Stimulated activated naive CD8-positive, alpha-beta T cell treated with anti-CD3 and anti-CD28 coated beads, Interleukin-15, Interleukin-2, amounts not matched to agents 100 U/mL and 50 U/mL, for 24 hours (primary cell): ENCODE measurements at regions not wholly inside any gene's neighbourhood (a gene's known extent, or its start where the extent isn't known, plus 50 kb on each side); places are given as distances from the start of the nearest gene placed in this dataset.
"Not testable (repeated sequence)": the region's sequence is repeated elsewhere in the genome, so short reads cannot be mapped to it uniquely, and the experiment has no call there.

Source experiments
- ATAC-seq: fragments of 150-1000 bp; cut with Tn5 transposase; one replicate; pipeline ENCODE4 v1.10.0; 2021
- DNase-seq: peaks from one replicate; pipeline ENCODE4 v3.0.0; 2021

DNA sequence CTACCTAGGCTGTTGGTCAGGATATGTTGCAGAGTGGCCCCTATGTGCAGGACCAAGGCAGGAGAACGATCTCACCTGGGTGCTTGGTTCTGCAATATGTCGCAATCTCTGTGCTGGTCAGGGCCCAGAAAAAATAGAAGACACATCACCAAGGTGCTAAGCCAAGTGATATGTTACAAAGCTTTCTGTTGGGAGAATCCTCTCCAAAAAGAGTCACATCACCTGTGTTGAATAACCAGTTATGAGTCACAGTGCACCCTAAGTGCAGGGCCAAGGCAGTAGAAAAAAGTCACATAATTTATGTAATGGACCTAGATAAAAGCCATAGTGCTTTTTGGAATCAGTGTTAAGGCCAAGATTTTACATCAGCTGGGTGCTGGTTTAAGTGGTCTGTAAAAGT, 965.9 kb upstream of the AMELY start:
- no peak for DNase-seq
- no peak for ATAC-seq

DNA sequence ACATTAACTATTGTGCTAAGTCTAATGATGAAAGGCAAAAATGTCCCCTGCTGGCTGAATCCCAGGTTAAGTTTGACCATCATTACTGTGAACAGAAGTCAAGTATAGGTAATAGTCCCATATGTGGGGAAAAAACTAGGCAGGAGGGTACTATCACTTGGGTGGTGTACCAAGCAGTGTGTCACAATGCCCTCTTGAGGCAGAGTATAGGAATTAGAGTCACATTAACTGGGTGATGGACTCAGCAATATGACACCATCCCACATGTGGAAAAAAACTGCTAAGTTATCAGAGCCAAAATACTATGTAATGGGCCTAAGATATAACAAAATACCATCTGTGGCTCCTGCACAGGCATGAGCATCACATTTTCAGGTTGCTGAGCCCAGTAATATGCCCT, 962.5 kb upstream of the AMELY start:
- no peak for DNase-seq
- ATAC-seq: no peak

GRCh38 chrY:7871304-7871932, 959.9 kb upstream of the AMELY start:
- ATAC-seq (no peak), DNase-seq (no peak)

DNA sequence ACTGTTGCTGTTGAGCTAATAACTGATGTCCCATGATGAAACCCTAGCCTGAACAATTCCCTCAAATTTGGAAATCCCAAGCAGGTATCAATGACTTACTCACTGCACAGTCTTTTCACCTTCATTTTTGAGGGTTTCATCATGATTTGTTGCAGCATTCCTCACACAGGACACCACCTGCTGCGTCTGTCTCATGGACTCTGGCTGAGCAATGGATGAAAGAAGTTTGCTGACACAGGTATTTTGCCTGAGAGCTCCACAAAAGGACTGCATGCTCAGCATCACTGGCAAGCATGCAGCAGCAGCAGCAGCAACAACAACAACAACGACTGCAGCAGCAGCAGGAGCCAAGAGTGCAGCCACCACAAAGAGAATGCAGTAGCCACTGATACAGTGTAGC, 955.4 kb upstream of the AMELY start:
- ATAC-seq: no peak
- DNase-seq: no peak

GRCh38 chrY:7860781-7861614, 949.4 kb upstream of the AMELY start:
- no peak for ATAC-seq
- DNase-seq: no peak

DNA sequence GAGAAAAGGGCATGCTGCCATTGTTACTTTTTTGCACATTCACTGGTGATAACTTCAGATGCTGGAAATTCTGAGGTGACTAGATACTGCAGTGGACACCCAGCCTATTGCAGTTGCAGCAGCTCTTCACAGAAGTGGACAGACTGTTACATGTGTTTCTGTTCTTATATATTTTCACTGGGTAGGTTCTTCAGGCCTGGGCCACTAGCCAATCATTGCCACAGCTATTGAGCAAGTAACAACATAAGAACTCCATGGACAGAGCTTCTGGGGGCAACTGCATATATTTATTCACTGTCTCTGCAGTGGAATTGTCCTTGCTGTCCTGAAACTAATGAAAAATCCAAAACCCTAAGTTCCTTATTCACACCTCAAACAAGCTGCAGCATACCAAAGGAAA, 938.6 kb upstream of the AMELY start:
- DNase-seq: no peak

GRCh38 chrY:7845776-7846175, 934.2 kb upstream of the AMELY start:
- ATAC-seq (no peak), DNase-seq (no peak)

More for the DNA sequence above, 938.6 kb upstream of the AMELY start:
- ATAC-seq: no peak

GRCh38 chrY:7837046-7837445, 925.5 kb upstream of the AMELY start:
- ATAC-seq: no peak
- DNase-seq: no peak

- no peak for ATAC-seq
- no peak for DNase-seq
These were observed 924.8 kb upstream of the AMELY start for GRCh38 chrY:7836366-7836765.

- ATAC-seq (no peak), DNase-seq (no peak)
These were observed 923.9 kb upstream of the AMELY start for GRCh38 chrY:7835416-7835815.

DNA sequence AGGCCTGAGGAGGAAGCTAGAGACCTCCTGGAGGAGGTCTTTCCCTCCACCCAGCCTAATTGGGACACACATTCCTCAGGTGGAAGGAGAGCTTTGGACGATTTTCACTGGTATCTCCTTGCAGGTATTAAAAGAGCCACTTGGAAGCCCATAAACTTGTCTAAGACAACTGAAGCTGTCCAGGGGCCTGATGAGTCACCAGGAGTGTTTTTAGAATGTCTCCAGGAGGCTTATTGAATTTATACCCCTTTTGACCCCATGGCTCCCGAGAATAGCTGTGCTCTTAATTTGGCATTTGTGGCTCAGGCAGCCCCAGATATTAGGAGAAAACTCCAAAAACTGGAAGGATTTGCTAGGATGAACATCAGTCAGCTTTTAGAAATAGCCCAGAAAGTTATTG, 922.7 kb upstream of the AMELY start:
- DNase-seq (no peak), ATAC-seq (no peak)

GRCh38 chrY:7830881-7831280, 919.3 kb upstream of the AMELY start:
- not testable (repeated sequence) for ATAC-seq, DNase-seq

GRCh38 chrY:7826533-7826932, 915.0 kb upstream of the AMELY start:
- ATAC-seq: no peak

GRCh38 chrY:7825874-7826273, 914.3 kb upstream of the AMELY start:
- DNase-seq (no peak), ATAC-seq (no peak)

More at GRCh38 chrY:7826533-7826932, 915.0 kb upstream of the AMELY start:
- no peak for DNase-seq

- ATAC-seq (no peak), DNase-seq (no peak)
These were observed 909.9 kb upstream of the AMELY start for GRCh38 chrY:7821295-7822035.

DNA sequence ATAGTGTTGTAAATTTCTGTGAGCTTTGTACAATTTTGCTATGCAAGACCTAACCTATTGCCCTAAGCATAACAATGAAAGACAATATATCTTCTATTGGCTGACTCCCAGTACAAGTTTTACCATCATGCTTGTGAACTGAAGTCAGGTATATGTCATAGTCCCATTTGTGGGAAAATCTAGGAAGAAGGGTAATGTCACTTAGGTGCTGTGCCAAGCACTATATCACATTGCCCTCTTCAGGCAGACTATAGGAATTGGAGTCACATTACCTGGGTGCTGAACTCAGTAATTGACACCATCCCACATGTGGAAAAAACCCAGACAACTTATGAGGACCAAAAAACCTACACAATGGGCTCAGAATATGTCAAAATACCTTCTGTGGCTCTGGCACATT, 907.4 kb upstream of the AMELY start:
- ATAC-seq (no peak), DNase-seq (no peak)

DNA sequence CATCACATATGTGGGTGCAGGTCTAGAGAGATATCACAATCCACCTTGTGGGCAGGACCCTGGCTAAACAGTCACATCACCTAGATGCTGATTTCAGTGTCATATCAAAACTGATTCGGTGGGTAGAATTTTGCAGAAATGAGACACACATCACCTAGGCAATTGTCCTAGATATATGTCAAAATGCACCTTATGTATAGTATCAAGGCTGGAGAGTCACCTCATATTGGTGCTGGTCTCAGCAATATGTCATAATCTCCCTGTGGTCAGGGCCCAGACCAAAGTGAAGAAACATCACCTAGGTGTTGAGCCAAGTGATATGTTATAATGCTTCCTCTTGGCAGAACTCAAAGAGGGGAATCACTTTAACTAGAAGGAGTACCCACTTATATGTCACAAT, 905.0 kb upstream of the AMELY start:
- ATAC-seq (no peak), DNase-seq (no peak)

GRCh38 chrY:7815921-7816320, 904.4 kb upstream of the AMELY start:
- no peak for ATAC-seq
- DNase-seq: no peak

- DNase-seq (no peak), ATAC-seq (no peak)
These were observed 903.7 kb upstream of the AMELY start for GRCh38 chrY:7815285-7815684.

DNA sequence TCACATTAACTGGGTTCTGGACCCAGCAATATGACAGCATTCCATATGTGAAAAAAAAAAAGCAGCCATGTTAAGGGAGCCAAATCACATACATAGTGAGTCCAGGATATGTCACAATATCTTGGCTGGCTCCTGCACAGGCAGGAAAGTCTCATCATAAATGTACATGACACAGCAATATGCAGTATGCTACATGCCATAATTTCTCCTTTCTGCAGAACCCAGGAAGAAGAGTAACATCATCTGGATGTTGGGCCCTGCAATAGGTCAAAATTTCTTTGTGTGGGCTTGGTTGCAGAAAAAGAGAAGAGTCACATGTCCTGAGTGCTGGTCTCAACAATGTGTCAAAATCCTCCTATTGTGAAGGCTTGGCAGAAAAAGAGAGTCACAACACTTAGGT, 902.8 kb upstream of the AMELY start:
- DNase-seq (no peak), ATAC-seq (no peak)

DNA sequence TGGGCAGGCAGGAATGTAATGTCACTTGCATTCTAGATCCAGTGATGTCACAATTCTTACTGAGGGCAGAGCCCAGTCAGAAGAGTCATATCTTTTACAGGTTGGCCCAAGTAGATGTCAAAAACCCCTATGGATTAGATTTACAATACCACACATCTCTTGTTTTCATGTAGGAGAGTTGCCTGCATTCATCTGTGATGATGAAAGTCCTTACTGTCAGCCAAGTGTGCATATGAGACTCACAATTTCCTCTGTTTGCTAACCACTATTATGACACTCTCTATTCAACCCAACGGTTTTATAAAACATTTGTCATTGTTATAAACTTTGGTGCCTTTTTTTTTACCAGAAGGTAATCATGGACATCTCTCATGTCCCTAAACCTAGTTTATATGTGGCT, 898.8 kb upstream of the AMELY start:
- ATAC-seq (no peak), DNase-seq (no peak)

DNA sequence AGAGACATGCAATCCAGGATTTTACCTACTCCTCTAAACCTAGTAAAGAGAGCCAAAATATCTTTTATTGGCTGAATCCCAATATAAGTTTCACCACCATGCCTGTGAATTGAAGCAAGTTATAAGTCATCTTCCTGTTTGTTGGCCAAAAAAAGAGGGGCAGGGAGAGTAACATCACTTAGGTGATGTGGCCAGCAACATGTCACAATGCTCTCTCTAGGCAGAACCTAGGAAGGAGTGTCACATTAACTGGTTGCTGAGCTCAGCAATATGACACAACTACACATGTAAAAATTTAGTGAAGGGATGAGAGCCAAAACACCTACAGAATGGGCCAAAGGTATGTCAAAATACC, 895.9 kb upstream of the AMELY start:
- DNase-seq (no peak), ATAC-seq (no peak)
